ENCODE measurements at regions not wholly inside any gene's neighbourhood (a gene's known extent, or its start where the extent isn't known, plus 50 kb on each side); places are given as distances from the start of the nearest gene placed in this dataset.

DNA sequence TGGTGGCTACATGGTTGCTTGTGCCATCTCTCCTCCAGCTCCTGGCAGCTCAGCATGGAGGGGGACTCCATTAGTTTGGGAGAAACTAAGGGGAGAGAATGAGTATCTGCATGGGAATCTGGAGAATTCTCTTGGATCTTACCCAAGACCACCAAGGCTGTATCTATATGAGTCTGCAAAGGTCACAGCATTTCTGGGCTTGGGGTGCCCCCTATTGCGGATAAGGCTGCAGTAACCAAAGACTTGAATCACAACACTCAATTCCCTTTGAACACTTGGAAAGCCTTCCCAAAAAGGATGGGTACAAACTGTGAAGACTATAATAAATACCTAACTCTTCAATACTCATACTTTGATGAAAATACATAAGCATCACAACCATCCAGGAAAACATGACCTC lies 623.5 kb upstream of the NR3C2 start:
- Histone ChIP-seq H3F3A (ENCODE audit: insufficient read depth) (no peaks in the 10 kb centered on the region), H3K9me2 (replicated peaks; ENCODE audit: insufficient read depth, low read length) (no peaks in the 10 kb centered on the region), H3K9ac (ENCODE audit: low read length) (no peak overlapping the region), H3K9me3 (ENCODE audit: insufficient read depth, low read length) (no peaks in the 10 kb centered on the region), H4K20me1 (ENCODE audit: low read depth, low read length) (no peaks in the 10 kb centered on the region), H3K27me3 (ENCODE audit: low read length) (no peaks in the 10 kb centered on the region), H3K36me3 (ENCODE audit: low read length) (no peaks in the 10 kb centered on the region), H3K27ac (ENCODE audit: low read depth, low read length) (no peak overlapping the region), H3K4me3 (ENCODE audit: insufficient read depth, low read length, poor library complexity, severe bottlenecking) (no peak overlapping the region), H3K4me2 (ENCODE audit: low read depth, low read length, poor library complexity, severe bottlenecking) (no peak overlapping the region), H3K79me2 (ENCODE audit: insufficient read depth, low read length) (no peaks in the 10 kb centered on the region), H2AFZ (ENCODE audit: low read depth, low read length, severe bottlenecking) (no peak overlapping the region)
- no peak for TF ChIP-seq EZH2phosphoT487 (conservative IDR thresholded peaks at IDR 0.05; ENCODE audit: low read length)
- TF ChIP-seq, protein P1, sequence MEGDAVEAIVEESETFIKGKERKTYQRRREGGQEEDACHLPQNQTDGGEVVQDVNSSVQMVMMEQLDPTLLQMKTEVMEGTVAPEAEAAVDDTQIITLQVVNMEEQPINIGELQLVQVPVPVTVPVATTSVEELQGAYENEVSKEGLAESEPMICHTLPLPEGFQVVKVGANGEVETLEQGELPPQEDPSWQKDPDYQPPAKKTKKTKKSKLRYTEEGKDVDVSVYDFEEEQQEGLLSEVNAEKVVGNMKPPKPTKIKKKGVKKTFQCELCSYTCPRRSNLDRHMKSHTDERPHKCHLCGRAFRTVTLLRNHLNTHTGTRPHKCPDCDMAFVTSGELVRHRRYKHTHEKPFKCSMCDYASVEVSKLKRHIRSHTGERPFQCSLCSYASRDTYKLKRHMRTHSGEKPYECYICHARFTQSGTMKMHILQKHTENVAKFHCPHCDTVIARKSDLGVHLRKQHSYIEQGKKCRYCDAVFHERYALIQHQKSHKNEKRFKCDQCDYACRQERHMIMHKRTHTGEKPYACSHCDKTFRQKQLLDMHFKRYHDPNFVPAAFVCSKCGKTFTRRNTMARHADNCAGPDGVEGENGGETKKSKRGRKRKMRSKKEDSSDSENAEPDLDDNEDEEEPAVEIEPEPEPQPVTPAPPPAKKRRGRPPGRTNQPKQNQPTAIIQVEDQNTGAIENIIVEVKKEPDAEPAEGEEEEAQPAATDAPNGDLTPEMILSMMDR (IDR thresholded peaks at IDR 0.05; ENCODE audit: insufficient read depth, low read length, poor library complexity, severe bottlenecking): no peak

DNA sequence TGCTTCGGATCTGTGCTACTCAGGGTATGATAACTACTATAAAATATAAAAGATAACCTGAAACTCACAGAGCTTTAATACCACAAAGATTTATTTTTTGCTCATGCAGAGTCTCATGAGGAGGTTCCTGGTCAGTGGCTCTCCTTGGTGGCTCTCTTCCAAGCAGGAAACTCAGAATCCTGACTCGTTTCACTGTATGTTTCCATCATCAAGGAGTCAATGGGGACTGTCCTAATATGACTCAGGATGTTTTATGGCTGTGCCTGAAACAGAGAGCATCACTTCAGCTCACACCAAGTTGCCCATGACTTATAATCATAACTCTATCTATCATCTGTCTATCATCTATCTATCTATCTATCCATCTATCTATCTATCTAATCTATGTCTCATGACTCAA lies 620.8 kb upstream of the NR3C2 start:
- Histone ChIP-seq H3K9ac (ENCODE audit: low read length) (no peak overlapping the region), H3K36me3 (ENCODE audit: low read length) (no peaks in the 10 kb centered on the region), H3K9me2 (replicated peaks; ENCODE audit: insufficient read depth, low read length) (no peaks in the 10 kb centered on the region), H3F3A (ENCODE audit: insufficient read depth) (no peaks in the 10 kb centered on the region), H3K4me2 (ENCODE audit: low read depth, low read length, poor library complexity, severe bottlenecking) (no peak overlapping the region), H3K79me2 (ENCODE audit: insufficient read depth, low read length) (no peaks in the 10 kb centered on the region), H4K20me1 (ENCODE audit: low read depth, low read length) (no peaks in the 10 kb centered on the region), H3K27me3 (ENCODE audit: low read length) (no peaks in the 10 kb centered on the region), H3K27ac (ENCODE audit: low read depth, low read length) (no peak overlapping the region), H2AFZ (ENCODE audit: low read depth, low read length, severe bottlenecking) (no peak overlapping the region), H3K4me3 (ENCODE audit: insufficient read depth, low read length, poor library complexity, severe bottlenecking) (no peak overlapping the region), H3K9me3 (ENCODE audit: insufficient read depth, low read length) (no peaks in the 10 kb centered on the region)
- TF ChIP-seq, protein P1 (IDR thresholded peaks at IDR 0.05; ENCODE audit: insufficient read depth, low read length, poor library complexity, severe bottlenecking): no peak
- no peak for TF ChIP-seq EZH2phosphoT487 (conservative IDR thresholded peaks at IDR 0.05; ENCODE audit: low read length)

DNA sequence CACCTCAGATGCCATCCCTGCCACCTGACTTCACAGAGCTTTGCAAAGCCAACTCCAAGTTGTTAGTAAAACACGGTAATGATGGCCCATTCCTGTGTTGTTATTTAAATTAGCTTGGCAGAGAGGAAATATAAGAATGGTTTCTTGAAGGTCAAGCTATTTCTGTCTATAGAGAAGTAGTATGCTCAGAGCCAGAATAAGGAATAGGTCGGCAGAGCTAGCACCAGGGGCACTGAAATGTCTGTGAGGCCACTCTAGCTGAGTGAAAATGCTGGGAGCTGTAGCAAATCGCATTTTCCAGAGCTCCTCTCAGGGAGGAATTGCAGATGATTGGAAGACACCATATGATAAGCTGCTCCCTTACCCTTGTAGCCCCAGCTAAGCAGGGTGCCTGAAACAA lies 615.4 kb upstream of the NR3C2 start:
- H3K27ac ChIP-seq (ENCODE audit: low read depth, low read length): no peak overlapping the region
- no peak overlapping the region for H3K9ac ChIP-seq (ENCODE audit: low read length)
- no peak overlapping the region for H3K4me2 ChIP-seq (ENCODE audit: low read depth, low read length, poor library complexity, severe bottlenecking)
- H3K36me3 ChIP-seq (ENCODE audit: low read length): no peaks in the 10 kb centered on the region
- TF ChIP-seq, protein P1 (IDR thresholded peaks at IDR 0.05; ENCODE audit: insufficient read depth, low read length, poor library complexity, severe bottlenecking): no peak
- no peak for TF ChIP-seq EZH2phosphoT487 (conservative IDR thresholded peaks at IDR 0.05; ENCODE audit: low read length)
- no peaks in the 10 kb centered on the region for H3F3A ChIP-seq (ENCODE audit: insufficient read depth)
- no peaks in the 10 kb centered on the region for H3K79me2 ChIP-seq (ENCODE audit: insufficient read depth, low read length)
- H2AFZ ChIP-seq (ENCODE audit: low read depth, low read length, severe bottlenecking): no peak overlapping the region
- H3K27me3 ChIP-seq (ENCODE audit: low read length): no peaks in the 10 kb centered on the region
- H3K4me3 ChIP-seq (ENCODE audit: insufficient read depth, low read length, poor library complexity, severe bottlenecking): no peak overlapping the region
- H3K9me3 ChIP-seq (ENCODE audit: insufficient read depth, low read length): no peaks in the 10 kb centered on the region
- no peaks in the 10 kb centered on the region for H3K9me2 ChIP-seq (replicated peaks; ENCODE audit: insufficient read depth, low read length)
- H4K20me1 ChIP-seq (ENCODE audit: low read depth, low read length): no peaks in the 10 kb centered on the region

DNA sequence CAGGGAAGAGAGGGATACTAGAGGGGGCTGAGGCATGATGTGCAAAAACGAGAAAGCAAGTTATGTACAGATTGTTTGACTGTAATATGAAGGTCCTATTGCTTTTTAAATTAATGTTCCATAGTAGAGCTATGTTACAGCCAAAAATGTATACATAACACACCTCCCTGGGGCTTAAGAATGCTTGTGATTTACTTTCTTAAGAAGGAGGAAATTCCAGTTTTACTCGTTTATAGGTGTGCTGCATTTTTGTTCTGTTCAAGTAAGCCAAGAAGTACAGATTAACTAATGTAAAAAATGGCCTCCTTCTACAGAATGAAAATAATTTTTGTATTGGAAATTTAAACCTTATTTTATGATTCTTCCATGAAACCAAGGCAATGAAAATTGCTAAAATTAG lies 614.4 kb upstream of the NR3C2 start:
- Histone ChIP-seq H3K27ac (ENCODE audit: low read depth, low read length) (no peak overlapping the region), H3K9ac (ENCODE audit: low read length) (no peak overlapping the region), H3K79me2 (ENCODE audit: insufficient read depth, low read length) (no peaks in the 10 kb centered on the region), H4K20me1 (ENCODE audit: low read depth, low read length) (no peaks in the 10 kb centered on the region), H3K4me2 (ENCODE audit: low read depth, low read length, poor library complexity, severe bottlenecking) (no peak overlapping the region), H3K27me3 (ENCODE audit: low read length) (no peaks in the 10 kb centered on the region), H3K4me3 (ENCODE audit: insufficient read depth, low read length, poor library complexity, severe bottlenecking) (no peak overlapping the region), H3K36me3 (ENCODE audit: low read length) (no peaks in the 10 kb centered on the region), H3K9me2 (replicated peaks; ENCODE audit: insufficient read depth, low read length) (no peaks in the 10 kb centered on the region), H2AFZ (ENCODE audit: low read depth, low read length, severe bottlenecking) (no peak overlapping the region), H3F3A (ENCODE audit: insufficient read depth) (no peaks in the 10 kb centered on the region), H3K9me3 (ENCODE audit: insufficient read depth, low read length) (no peaks in the 10 kb centered on the region)
- TF ChIP-seq, protein P1 (IDR thresholded peaks at IDR 0.05; ENCODE audit: insufficient read depth, low read length, poor library complexity, severe bottlenecking): no peak
- no peak for TF ChIP-seq EZH2phosphoT487 (conservative IDR thresholded peaks at IDR 0.05; ENCODE audit: low read length)
